Spinal cord (tissue), 9 donors: ENCODE measurements at regions not wholly inside any gene's neighbourhood (a gene's known extent, or its start where the extent isn't known, plus 50 kb on each side); places are given as distances from the start of the nearest gene placed in this dataset.

Experiments
- DNase-seq, 6 donors: peaks; one replicate each; pipeline versions ENCODE4 v3.0.0 to v3.0.0-alpha.2; 2013 to 2015; ENCODE audit warnings: low spot score in 6 of 6, low read depth in 4 of 6
- H3K27ac ChIP-seq: one replicate; pipeline ENCODE4 v1.5.1; 2013; ENCODE audit warnings: low read depth, low read length, control low read depth
- H3K27me3 ChIP-seq: one replicate; pipeline ENCODE4 v1.6.1; 2013; ENCODE audit warnings: low read length; ENCODE audit not compliant: control insufficient read depth, insufficient read depth
- H3K36me3 ChIP-seq: one replicate; pipeline ENCODE4 v1.6.1; 2013; ENCODE audit warnings: low read length; ENCODE audit not compliant: control insufficient read depth, insufficient read depth
- H3K4me1 ChIP-seq: one replicate; pipeline ENCODE4 v1.6.1; 2013; ENCODE audit warnings: low read length; ENCODE audit not compliant: control insufficient read depth, insufficient read depth
- H3K4me3 ChIP-seq: one replicate; pipeline ENCODE4 v1.5.1; 2013; ENCODE audit warnings: low read depth, low read length, control low read depth
- H3K9me3 ChIP-seq: one replicate; pipeline ENCODE4 v1.6.1; 2013; ENCODE audit warnings: low read length; ENCODE audit not compliant: control insufficient read depth, insufficient read depth
- WGBS: methylation state at CpG from one replicate; pipeline ENCODE4 v1.1.5; 2013; ENCODE audit warnings: missing lambda C conversion rate; ENCODE audit not compliant: insufficient coverage; 5-methylcytosine and 5-hydroxymethylcytosine counted together
- donor health status: healthy.

DNA sequence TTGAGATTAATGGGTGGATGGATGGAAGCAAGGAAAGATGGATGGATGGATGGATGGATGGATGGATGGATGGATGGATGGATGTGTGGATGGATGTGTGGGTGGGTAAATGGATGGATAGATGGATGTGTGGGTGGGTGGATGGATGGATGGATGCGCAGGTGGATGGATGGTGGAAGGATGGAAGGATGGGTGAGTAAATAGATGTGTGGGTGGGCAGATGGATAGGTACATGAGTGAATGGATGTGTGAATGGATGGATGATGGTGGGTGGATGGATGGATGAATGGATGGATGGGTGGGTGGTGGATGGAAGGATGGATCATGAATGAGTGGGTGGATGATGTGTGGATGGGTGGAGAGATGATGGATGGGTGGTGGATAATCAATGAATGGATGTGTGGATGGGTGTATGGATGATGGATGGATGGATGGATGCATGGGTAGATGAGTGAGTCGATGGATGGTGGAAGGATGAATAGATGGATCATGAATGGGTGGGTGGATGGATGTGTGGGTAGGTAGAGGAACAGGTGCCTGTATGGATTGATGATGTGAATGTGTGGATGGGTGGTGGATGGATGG is 375.2 kb downstream of the BRD1 start:
- Histone ChIP-seq H3K27ac (no peak overlapping the region), H3K4me1 (peaks cover 58% of the 10 kb centered on the region), H3K9me3 (no peaks in the 10 kb centered on the region), H3K27me3 (peaks cover 16% of the 10 kb centered on the region), H3K36me3 (no peaks in the 10 kb centered on the region), H3K4me3 (no peak overlapping the region)
- WGBS, result 100% methylated on average over 2 of the region's 2 CpGs
- no peak for DNase-seq

GRCh38 chr22:49451070-49451840 is 376.4 kb downstream of the BRD1 start:
- Histone ChIP-seq H3K4me3 (no peak overlapping the region), H3K27ac (no peak overlapping the region), H3K9me3 (no peaks in the 10 kb centered on the region), H3K4me1 (peaks cover 55% of the 10 kb centered on the region), H3K36me3 (no peaks in the 10 kb centered on the region), H3K27me3 (peaks cover 16% of the 10 kb centered on the region)
- DNase-seq, result no peak
- 75% methylated on average over 12 of the region's 17 CpGs for WGBS

DNA sequence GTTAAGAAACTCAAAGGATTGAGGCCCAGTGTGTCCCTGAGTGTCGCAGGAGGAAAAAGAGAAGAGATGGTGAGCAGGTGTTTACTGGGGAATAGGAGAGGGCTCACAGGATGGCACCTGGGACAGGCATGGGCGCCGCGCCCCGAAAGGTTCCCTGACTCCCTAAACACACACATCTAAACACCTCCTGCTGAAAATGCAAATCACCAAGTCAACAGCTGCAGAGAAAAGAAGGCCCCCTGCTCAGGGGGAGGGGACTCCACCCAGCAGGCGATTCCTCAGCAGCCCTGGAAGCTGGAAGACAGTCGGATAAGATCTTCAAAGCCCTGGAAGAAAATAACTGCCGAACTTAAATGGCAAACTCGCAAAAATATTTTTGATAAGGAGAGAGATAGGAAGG is 377.2 kb downstream of the BRD1 start:
- Histone ChIP-seq H3K27me3 (peaks cover 14% of the 10 kb centered on the region), H3K4me1 (peaks cover 50% of the 10 kb centered on the region)

GRCh38 chr22:49449811-49450446 is 377.7 kb downstream of the BRD1 start:
- Histone ChIP-seq H3K9me3 (peaks cover under 1% of the 10 kb centered on the region), H3K27ac (no peak overlapping the region), H3K4me3 (no peak overlapping the region), H3K36me3 (no peaks in the 10 kb centered on the region), H3K27me3 (peaks cover 13% of the 10 kb centered on the region), H3K4me1 (peaks cover 46% of the 10 kb centered on the region)
- DNase-seq, result peak in 1 of 6 donors; percentile 74
- 28% methylated on average over 29 of the region's 38 CpGs for WGBS

More for the DNA sequence above, 377.2 kb downstream of the BRD1 start:
- no peak overlapping the region for H3K4me3 ChIP-seq
- H3K36me3 ChIP-seq, result no peaks in the 10 kb centered on the region
- 27% methylated on average over 7 of the region's 9 CpGs for WGBS
- no peaks in the 10 kb centered on the region for H3K9me3 ChIP-seq
- H3K27ac ChIP-seq, result no peak overlapping the region
- peak in 2 of 6 donors; percentile 56 to 60 for DNase-seq

DNA sequence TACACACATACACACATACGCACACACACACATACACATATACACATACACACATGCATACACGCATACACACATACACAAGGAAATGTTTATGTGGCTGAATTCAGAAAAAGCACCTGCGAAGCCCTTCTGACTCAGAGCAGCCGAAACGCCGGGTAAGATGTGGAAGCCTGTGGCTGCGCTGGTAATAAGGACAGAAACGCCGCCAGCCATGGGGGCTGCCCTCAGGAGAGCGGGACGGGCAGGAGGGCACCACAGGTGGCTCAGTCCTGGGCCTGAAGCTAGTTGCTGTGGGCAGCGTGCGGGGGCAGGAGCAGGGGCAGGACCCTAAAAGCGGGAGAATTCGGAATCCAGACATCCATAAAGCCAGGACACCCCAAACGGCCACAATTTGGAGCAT is 378.3 kb downstream of the BRD1 start:
- Histone ChIP-seq H3K27ac (no peak overlapping the region), H3K27me3 (peaks cover 13% of the 10 kb centered on the region), H3K36me3 (no peaks in the 10 kb centered on the region), H3K9me3 (peaks cover 1% of the 10 kb centered on the region), H3K4me1 (peaks cover 43% of the 10 kb centered on the region), H3K4me3 (no peak overlapping the region)
- no peak for DNase-seq
- 67% methylated on average over 15 of the region's 16 CpGs for WGBS

- H3K4me3 ChIP-seq, result no peak overlapping the region
- no peaks in the 10 kb centered on the region for H3K36me3 ChIP-seq
- H3K27ac ChIP-seq, result peak overlapping the region; percentile 43
- DNase-seq, result peak in 2 of 6 donors; percentile 66 to 76
- H3K9me3 ChIP-seq, result peaks cover 1% of the 10 kb centered on the region
- 10% methylated on average over 13 of the region's 14 CpGs for WGBS
- peaks cover 13% of the 10 kb centered on the region for H3K27me3 ChIP-seq
- peaks cover 43% of the 10 kb centered on the region for H3K4me1 ChIP-seq
Measured at GRCh38 chr22:49448526-49448925, 379.1 kb downstream of the BRD1 start.

DNA sequence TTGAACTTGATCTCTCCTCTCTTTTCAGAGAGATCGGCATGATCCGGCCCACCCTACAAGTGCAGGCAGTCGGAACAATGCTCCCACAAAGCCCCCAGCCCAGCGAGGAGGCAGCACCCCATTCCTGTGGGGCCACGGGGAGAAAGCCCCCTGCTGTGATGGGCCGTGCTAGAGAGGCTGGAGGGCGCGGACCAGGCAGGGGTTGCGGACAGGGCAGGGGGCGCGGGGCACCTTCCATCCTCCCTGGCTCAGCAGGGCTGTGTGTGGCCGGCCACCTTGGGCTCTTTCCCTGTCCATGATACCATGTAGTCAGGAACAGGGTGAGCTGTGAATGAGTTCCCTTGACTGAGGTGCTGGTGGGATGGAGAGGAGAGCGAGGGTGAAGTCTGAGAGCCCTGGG is 379.8 kb downstream of the BRD1 start:
- H3K27ac ChIP-seq, result no peak overlapping the region
- 81% methylated on average over 10 of the region's 13 CpGs for WGBS
- no peak overlapping the region for H3K4me3 ChIP-seq
- H3K36me3 ChIP-seq, result no peaks in the 10 kb centered on the region
- H3K4me1 ChIP-seq, result peaks cover 43% of the 10 kb centered on the region
- DNase-seq, result no peak
- peaks cover 13% of the 10 kb centered on the region for H3K27me3 ChIP-seq
- peaks cover 1% of the 10 kb centered on the region for H3K9me3 ChIP-seq

DNA sequence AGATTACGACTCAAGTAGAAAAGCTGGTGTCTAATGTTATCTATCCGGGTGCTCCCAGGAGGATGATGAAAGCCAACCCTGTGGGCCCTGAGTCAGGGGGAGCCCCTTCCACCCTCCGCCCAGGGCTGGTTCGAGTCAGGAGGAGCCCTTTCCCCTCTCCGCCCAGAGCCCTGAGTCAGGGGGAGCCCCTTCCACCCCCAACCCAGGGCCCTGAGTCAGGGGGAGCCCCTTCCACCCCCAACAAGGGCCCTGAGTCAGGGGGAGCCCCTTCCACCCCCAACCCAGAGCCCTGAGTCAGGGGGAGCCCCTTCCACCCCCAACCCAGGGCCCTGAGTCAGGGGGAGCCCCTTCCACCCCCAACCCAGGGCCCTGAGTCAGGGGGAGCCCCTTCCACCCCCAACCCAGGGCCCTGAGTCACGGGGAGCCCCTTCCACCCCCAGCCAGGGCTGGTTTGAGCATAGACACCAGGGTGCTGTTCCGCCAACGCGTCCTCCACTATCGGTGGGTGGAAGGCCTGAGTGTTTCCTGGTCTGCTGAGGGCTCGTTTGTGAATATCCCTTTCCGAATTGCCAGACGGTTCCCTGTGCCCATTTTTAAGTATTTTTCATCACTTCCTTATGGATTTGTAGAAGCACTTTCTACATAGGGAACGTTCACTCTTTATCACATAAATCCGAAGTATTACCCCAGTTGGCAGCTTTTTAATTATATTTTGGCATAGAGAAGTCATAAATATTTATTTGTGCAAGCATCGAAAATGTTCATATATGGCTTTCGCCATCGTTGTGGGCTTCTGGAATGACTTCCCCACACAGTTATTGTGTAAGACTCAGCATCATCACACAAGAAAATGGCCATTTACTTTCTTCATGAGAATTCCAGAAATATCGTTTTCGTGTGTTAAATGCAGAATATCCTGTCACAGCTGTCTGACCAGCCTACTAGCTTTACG is 380.6 kb downstream of the BRD1 start:
- H3K27ac ChIP-seq, result no peak overlapping the region
- WGBS, result 76% methylated on average over 15 of the region's 21 CpGs
- DNase-seq, result peak in 2 of 6 donors; percentile 46 to 59

DNA sequence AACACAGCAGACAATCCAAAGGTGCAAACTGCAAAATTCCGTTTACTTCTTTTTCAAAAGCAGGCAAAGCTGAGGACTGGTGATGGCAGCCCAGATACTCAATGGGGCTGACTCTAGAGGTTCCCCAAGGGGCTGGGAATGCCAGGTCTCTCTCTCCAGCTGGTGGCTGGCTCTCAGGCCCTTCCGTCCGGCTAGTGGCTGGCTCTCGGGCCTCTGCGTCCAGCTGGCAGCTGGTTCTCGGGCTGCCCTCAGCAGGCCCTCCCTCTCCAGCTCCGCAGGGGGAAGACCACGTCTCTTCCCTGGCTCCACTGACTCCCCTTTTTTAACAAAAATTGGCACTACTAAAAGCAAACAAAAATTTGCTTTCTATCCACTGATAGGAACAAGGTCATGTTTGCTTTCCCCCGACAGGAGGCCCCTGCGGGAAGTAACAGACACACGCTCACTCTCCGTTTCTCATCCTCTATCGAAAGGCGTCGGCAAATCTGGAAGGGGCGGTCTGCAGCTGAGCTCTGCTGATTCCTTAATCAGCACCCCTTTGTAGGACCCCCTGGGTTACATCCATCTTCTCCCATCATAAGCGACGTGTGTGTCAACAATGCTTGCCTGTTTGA is 381.4 kb downstream of the BRD1 start:
- WGBS, result 69% methylated on average over 10 of the region's 18 CpGs
- no peak overlapping the region for H3K4me3 ChIP-seq
- peaks cover 1% of the 10 kb centered on the region for H3K9me3 ChIP-seq
- H3K27ac ChIP-seq, result no peak overlapping the region
- H3K36me3 ChIP-seq, result no peaks in the 10 kb centered on the region
- DNase-seq, result no peak
- H3K4me1 ChIP-seq, result peaks cover 40% of the 10 kb centered on the region
- peaks cover 10% of the 10 kb centered on the region for H3K27me3 ChIP-seq

More for the DNA sequence above, 380.6 kb downstream of the BRD1 start:
- H3K4me3 ChIP-seq, result no peak overlapping the region
- no peaks in the 10 kb centered on the region for H3K36me3 ChIP-seq
- peaks cover 43% of the 10 kb centered on the region for H3K4me1 ChIP-seq
- H3K27me3 ChIP-seq, result peaks cover 13% of the 10 kb centered on the region
- peaks cover 1% of the 10 kb centered on the region for H3K9me3 ChIP-seq
